ENCODE measurements at regions not wholly inside any gene's neighbourhood (a gene's known extent, or its start where the extent isn't known, plus 50 kb on each side); places are given as distances from the start of the nearest gene placed in this dataset.

DNA sequence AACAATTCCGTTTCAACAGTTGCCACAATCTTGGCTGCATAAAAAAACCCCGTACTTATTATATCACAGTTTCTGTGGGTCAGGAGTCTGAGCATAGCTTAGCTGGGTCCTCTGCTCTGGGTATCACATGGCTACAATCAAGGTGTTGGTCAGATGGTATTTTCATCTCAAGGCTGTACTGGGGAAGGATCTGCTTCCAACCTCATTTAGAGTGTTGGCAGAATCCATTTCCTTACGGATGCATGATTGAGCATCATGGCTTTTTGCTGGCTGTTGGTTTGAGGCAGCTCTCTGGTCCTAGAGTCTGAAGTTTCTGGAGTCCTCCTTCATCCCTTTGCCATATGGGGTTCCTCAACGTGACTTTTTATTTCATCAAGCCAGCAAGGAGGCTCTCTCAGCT, 177.0 kb downstream of the HAPSTR1 start:
- no peak for TF ChIP-seq POLR2A (IDR thresholded peaks at IDR 0.05; ENCODE audit: low read depth, low read length)
- TF ChIP-seq POLR2AphosphoS5 (IDR thresholded peaks at IDR 0.05; ENCODE audit: low read depth, low read length) = no peak

Data from GM12892 (cell line).